ENCODE measurements at regions not wholly inside any gene's neighbourhood (a gene's known extent, or its start where the extent isn't known, plus 50 kb on each side); places are given as distances from the start of the nearest gene placed in this dataset.

DNA sequence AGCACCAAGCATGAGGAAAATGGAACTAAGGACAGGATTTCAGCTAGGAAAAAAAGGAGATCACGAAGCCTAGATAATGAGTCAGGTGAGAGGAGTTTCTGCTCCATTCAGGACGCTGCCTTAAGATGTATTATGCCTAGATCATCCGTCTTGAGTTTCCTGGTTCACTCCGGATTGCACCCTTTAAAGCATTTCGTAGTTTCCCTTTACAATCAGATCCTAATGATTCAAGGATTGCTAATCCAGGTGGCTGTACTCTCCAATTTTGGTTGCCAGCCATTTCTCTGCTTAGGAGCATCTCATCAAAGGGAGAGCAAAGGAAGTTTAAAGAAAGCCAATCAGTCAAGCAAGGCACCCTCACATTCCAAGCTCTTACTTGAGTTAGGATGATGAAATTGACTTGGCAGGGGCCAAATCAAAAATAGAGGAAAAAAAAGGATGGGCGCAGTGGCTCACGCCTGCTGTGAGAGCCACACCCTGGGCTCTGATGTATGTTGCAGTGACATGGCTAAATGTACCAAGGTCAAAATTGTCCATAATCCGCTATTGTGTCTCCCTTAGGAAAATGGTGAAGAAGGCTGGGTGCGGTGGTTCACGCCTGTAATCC, 156.9 kb upstream of the SOD1 start:
- TF ChIP-seq, protein P1, sequence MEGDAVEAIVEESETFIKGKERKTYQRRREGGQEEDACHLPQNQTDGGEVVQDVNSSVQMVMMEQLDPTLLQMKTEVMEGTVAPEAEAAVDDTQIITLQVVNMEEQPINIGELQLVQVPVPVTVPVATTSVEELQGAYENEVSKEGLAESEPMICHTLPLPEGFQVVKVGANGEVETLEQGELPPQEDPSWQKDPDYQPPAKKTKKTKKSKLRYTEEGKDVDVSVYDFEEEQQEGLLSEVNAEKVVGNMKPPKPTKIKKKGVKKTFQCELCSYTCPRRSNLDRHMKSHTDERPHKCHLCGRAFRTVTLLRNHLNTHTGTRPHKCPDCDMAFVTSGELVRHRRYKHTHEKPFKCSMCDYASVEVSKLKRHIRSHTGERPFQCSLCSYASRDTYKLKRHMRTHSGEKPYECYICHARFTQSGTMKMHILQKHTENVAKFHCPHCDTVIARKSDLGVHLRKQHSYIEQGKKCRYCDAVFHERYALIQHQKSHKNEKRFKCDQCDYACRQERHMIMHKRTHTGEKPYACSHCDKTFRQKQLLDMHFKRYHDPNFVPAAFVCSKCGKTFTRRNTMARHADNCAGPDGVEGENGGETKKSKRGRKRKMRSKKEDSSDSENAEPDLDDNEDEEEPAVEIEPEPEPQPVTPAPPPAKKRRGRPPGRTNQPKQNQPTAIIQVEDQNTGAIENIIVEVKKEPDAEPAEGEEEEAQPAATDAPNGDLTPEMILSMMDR (IDR thresholded peaks at IDR 0.05 in 4 of 5, conservative IDR thresholded peaks at IDR 0.05 in 1 of 5), result no peak
- no peak for TF ChIP-seq POLR2A (IDR thresholded peaks at IDR 0.05)
